Peyer's patch (tissue), 4 donors: ENCODE measurements at regions not wholly inside any gene's neighbourhood (a gene's known extent, or its start where the extent isn't known, plus 50 kb on each side); places are given as distances from the start of the nearest gene placed in this dataset.

ENCODE experiments used
- POLR2A ChIP-seq, 2 donors: fragments of 450-650 bp; IDR thresholded peaks; one replicate each; pipeline ENCODE4 v1.5.1; 2017; ENCODE audit warnings: antibody characterized with exemption in 2 of 2, mild to moderate bottlenecking in 2 of 2, moderate library complexity in 2 of 2
- TF ChIP-seq, protein P1 (sequence below), 6 experiments: fragments of 450-650 bp in 4 of 6; fragments of 200-600 bp in 2 of 6; sonication (generic) in 1 of 6; IDR thresholded peaks; one replicate each; pipeline ENCODE4 v1.5.1; 2017 to 2019; ENCODE audit warnings: antibody characterized with exemption in 6 of 6, mild to moderate bottlenecking in 3 of 6, moderate library complexity in 1 of 6

DNA sequence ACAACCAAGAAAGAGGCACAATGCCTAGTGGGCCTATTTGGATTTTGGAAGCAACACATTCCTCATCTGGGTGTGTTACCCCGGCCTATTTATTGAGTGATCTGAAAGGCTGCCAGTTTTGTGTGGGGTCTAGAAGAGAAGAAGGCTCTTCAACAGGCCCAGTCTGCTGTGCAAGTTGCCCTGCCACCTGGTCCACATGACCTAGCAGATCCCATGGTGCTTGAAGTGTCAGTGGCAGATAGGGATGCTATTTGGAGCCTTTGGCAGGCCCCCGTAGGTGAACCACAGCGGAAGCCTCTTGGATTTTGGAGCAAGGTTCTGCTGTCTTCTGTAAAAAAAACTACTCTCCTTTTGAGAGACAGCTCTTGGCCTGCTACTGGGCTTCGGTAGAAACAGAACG is 820.1 kb downstream of the TMTC2 start:
- TF ChIP-seq, protein P1, sequence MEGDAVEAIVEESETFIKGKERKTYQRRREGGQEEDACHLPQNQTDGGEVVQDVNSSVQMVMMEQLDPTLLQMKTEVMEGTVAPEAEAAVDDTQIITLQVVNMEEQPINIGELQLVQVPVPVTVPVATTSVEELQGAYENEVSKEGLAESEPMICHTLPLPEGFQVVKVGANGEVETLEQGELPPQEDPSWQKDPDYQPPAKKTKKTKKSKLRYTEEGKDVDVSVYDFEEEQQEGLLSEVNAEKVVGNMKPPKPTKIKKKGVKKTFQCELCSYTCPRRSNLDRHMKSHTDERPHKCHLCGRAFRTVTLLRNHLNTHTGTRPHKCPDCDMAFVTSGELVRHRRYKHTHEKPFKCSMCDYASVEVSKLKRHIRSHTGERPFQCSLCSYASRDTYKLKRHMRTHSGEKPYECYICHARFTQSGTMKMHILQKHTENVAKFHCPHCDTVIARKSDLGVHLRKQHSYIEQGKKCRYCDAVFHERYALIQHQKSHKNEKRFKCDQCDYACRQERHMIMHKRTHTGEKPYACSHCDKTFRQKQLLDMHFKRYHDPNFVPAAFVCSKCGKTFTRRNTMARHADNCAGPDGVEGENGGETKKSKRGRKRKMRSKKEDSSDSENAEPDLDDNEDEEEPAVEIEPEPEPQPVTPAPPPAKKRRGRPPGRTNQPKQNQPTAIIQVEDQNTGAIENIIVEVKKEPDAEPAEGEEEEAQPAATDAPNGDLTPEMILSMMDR (IDR thresholded peaks at IDR 0.05), result no peak
- no peak for TF ChIP-seq POLR2A (IDR thresholded peaks at IDR 0.05)
